Left lung (tissue), 4 donors: ENCODE measurements at regions not wholly inside any gene's neighbourhood (a gene's known extent, or its start where the extent isn't known, plus 50 kb on each side); places are given as distances from the start of the nearest gene placed in this dataset.
A peak's percentile ranks its signal among the peaks of the same experiment; 100 is the strongest.
"Not testable (repeated sequence)": the region's sequence is repeated elsewhere in the genome, so short reads cannot be mapped to it uniquely, and the experiment has no call there.

Experiments used
- ATAC-seq: fragments of 200-7000 bp; cut with Tn5 transposase; one replicate; pipeline ENCODE4 v1.9.1; 2020; ENCODE audit warnings: moderate library complexity
- DNase-seq, 4 donors: peaks; one replicate each; pipeline ENCODE4 v3.0.0-alpha.2; 2013 to 2020
- H3K27ac ChIP-seq, 2 donors: fragments of 200-600 bp; sonication (generic) in 1 of 2; one replicate each; pipeline versions ENCODE4 v1.5.0 to v1.8.0; 2020 to 2021
- H3K27me3 ChIP-seq, 2 donors: fragments of 200-600 bp; sonication (generic) in 1 of 2; one replicate each; pipeline versions ENCODE4 v1.5.0 to v1.8.0; 2020 to 2021
- H3K36me3 ChIP-seq, 2 donors: fragments of 200-600 bp; sonication (generic) in 1 of 2; one replicate each; pipeline versions ENCODE4 v1.5.0 to v1.8.0; 2020 to 2021
- H3K4me1 ChIP-seq, 2 donors: fragments of 200-600 bp; one replicate each; pipeline ENCODE4 v1.8.0; 2021
- H3K4me3 ChIP-seq, 2 donors: fragments of 200-600 bp; sonication (generic) in 1 of 2; one replicate each; pipeline versions ENCODE4 v1.5.0 to v1.8.0; 2020 to 2021; ENCODE audit warnings: mild to moderate bottlenecking in 1 of 2
- H3K9me3 ChIP-seq, 2 donors: fragments of 200-600 bp; sonication (generic) in 1 of 2; one replicate each; pipeline versions ENCODE4 v1.5.0 to v1.8.0; 2020 to 2021
- CTCF ChIP-seq, 2 donors: fragments of 200-600 bp; sonication (generic) in 1 of 2; IDR thresholded peaks; one replicate each; pipeline versions ENCODE4 v1.5.0 to v1.8.0; 2021; ENCODE audit warnings: antibody characterized with exemption in 2 of 2
- intact Hi-C, 2 donors: fragments of 100-400 bp; cut with DNase I; formaldehyde crosslinking; loops; one replicate each; pipeline versions ENCODE4 v1.11.2 to v1.14.2; 2022
- donor health status: DM: no; HTN: yes; CAD: no.
- donor health status: DM: no; HTN: no; CAD: no.

- no peak overlapping the region for H3K4me3 ChIP-seq
- no peaks in the 10 kb centered on the region for H3K4me1 ChIP-seq
- no peaks in the 10 kb centered on the region for H3K36me3 ChIP-seq
- ATAC-seq (no peak), DNase-seq (no peak)
- TF ChIP-seq CTCF (IDR thresholded peaks at IDR 0.05) = no peak
- intact Hi-C loops = no loop called here
- H3K27me3 ChIP-seq = no peaks in the 10 kb centered on the region
- H3K27ac ChIP-seq = no peak overlapping the region
- H3K9me3 ChIP-seq = peaks cover 0 to 17% of the 10 kb centered on the region in 2 donors
Observed at GRCh38 chr10:109664554-109664953, 258.8 kb downstream of the XPNPEP1 start.

DNA sequence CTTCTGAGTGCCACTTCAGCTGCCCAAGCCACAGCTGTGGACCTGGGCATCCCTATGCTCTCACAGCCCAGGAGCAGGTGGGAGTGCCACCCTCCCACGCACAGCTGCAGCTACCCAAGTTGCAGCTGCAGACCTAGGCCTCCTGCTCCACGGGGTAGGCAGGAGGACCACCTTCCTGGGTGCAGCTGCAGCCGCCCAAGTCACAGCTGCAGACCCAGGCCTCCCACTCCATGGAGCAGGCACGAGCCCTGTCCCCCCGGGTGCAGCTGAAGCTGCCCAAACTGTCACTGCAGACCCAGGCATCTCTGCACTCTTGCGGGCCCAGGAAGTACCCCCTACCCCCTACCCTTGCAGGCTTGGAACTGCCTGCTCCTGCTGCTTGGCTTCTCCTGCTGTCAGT, 260.2 kb downstream of the XPNPEP1 start:
- H3K4me3 ChIP-seq = no peak overlapping the region
- H3K4me1 ChIP-seq = no peaks in the 10 kb centered on the region
- H3K36me3 ChIP-seq = no peaks in the 10 kb centered on the region
- no peaks in the 10 kb centered on the region for H3K27me3 ChIP-seq
- no peak overlapping the region for H3K27ac ChIP-seq
- DNase-seq (peak in 1 of 4 donors; percentile 55), ATAC-seq (no peak)
- no peak for TF ChIP-seq CTCF (IDR thresholded peaks at IDR 0.05)
- H3K9me3 ChIP-seq = peaks cover 0 to 17% of the 10 kb centered on the region in 2 donors
- intact Hi-C loops = no loop called here

- ATAC-seq, DNase-seq, H3K27me3 ChIP-seq, intact Hi-C loops, H3K27ac ChIP-seq, H3K4me1 ChIP-seq, H3K4me3 ChIP-seq, H3K36me3 ChIP-seq: not testable (repeated sequence)
- peaks cover 0 to 18% of the 10 kb centered on the region in 2 donors for H3K9me3 ChIP-seq
Observed at GRCh38 chr10:109652612-109653011, 270.7 kb downstream of the XPNPEP1 start.

DNA sequence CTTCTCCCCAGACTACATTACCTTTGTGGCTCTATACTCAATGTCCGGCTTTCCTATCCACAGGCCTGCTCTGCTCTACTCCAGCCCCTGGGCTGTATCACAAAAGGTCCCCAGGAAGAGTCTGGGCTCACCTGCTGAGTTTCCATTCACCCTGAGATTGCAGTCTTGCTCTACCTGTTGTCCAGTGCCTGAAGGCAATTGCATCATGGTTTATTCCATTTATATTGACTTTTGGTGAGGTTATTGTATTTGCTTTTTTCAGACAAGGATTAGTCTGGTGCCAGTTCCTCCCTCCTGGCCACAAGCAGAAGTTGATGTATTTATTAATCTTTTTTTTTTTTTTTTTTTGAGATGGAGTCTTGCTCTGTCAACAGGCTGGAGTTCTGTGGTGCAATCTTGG, 273.1 kb downstream of the XPNPEP1 start:
- Histone ChIP-seq H3K4me1 (no peaks in the 10 kb centered on the region), H3K27me3 (no peaks in the 10 kb centered on the region), H3K9me3 (peaks cover 0 to 16% of the 10 kb centered on the region in 2 donors), H3K36me3 (no peaks in the 10 kb centered on the region), H3K27ac (no peak overlapping the region), H3K4me3 (no peak overlapping the region)
- ATAC-seq (no peak), DNase-seq (no peak)
- no peak for TF ChIP-seq CTCF (IDR thresholded peaks at IDR 0.05)
- intact Hi-C loops = no loop called here

DNA sequence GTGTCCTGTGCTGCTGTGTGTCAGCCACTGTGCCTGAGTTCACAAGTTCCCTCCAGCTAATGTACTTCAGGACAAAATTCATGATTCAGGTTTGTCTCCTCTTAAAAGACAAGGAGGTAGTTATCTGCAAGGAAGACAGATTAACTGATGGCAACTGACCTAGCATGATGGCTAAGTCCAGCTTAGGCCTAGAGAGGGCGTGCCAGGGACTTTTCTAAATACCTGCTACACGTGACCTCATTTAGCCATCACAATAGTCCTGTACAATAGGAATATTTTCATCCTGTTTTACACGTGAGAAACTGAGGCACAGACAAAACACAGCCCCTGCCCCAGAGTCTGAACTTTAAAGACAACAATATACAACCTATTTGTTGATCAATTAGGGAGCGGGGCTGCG, 275.7 kb downstream of the XPNPEP1 start:
- ATAC-seq (no peak), DNase-seq (no peak)
- Histone ChIP-seq H3K9me3 (peaks cover 0 to 12% of the 10 kb centered on the region in 2 donors), H3K4me1 (no peaks in the 10 kb centered on the region), H3K36me3 (no peaks in the 10 kb centered on the region), H3K27ac (no peak overlapping the region), H3K27me3 (no peaks in the 10 kb centered on the region), H3K4me3 (no peak overlapping the region)
- intact Hi-C loops = no loop called here
- no peak for TF ChIP-seq CTCF (IDR thresholded peaks at IDR 0.05)

DNA sequence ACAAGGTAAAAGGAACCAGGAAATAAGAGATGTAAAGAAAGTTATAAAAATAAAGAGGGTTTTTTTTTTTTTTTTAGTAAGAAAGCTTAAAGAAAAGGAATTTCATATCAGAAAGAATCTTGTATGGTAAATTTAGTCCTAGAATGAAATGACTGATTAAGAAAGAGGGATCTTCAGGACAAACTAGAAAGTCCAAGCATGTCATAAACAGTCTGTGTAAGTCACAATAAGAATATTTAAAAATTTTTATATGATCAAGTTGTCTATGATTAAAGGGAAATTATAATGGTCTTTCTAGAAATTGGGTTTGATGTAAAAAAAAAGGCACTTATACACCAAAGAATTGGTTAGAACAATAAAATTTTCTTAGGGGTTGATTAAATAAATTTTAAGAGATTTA, 289.5 kb downstream of the XPNPEP1 start:
- no peak overlapping the region for H3K27ac ChIP-seq
- DNase-seq (no peak), ATAC-seq (no peak)
- TF ChIP-seq CTCF (IDR thresholded peaks at IDR 0.05) = no peak
- intact Hi-C loops = no loop called here
- no peaks in the 10 kb centered on the region for H3K36me3 ChIP-seq
- H3K4me1 ChIP-seq = no peaks in the 10 kb centered on the region
- H3K4me3 ChIP-seq = no peak overlapping the region
- H3K9me3 ChIP-seq = peaks cover 0 to 34% of the 10 kb centered on the region in 2 donors
- no peaks in the 10 kb centered on the region for H3K27me3 ChIP-seq

DNA sequence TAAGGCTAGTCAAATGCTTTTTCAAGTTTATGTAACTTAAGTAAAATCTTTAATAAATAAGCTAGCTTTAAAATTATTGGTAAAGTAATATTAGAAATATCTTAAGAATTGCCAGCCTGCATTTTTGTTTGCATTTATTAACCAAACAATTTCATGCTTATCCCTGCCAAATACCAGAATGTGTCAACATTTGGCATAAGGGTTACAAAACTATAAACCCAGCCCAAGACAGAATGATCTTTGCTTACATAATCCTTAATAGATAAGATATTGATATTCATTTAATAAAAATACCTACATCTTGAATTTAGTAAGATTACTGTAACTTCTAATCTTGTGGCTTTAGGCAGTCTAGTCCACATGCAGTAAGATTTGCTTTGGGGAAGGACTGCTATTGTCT, 290.3 kb downstream of the XPNPEP1 start:
- H3K36me3 ChIP-seq, DNase-seq, H3K4me3 ChIP-seq, H3K27me3 ChIP-seq, intact Hi-C loops, H3K27ac ChIP-seq, ATAC-seq, H3K4me1 ChIP-seq: not testable (repeated sequence)
- H3K9me3 ChIP-seq = peaks cover 0 to 34% of the 10 kb centered on the region in 2 donors
